Thymus (tissue), 11 donors: ENCODE measurements at regions not wholly inside any gene's neighbourhood (a gene's known extent, or its start where the extent isn't known, plus 50 kb on each side); places are given as distances from the start of the nearest gene placed in this dataset.

Source experiments
- DNase-seq, 9 donors: peaks; one replicate each; pipeline ENCODE4 v3.0.0-alpha.2; 2013; ENCODE audit warnings: low spot score in 9 of 9, low read depth in 6 of 9, missing footprints in 1 of 9
- H3K27ac ChIP-seq, 2 donors: one replicate each; pipeline ENCODE4 v1.5.1; 2013; ENCODE audit warnings: control low read depth in 1 of 2, low read depth in 1 of 2, low read length in 1 of 2, mild to moderate bottlenecking in 1 of 2, moderate library complexity in 1 of 2
- H3K27me3 ChIP-seq, 2 donors: one replicate each; pipeline ENCODE4 v1.5.1; 2013; ENCODE audit warnings: low read length in 1 of 2; ENCODE audit not compliant: control insufficient read depth in 2 of 2, insufficient read depth in 1 of 2
- H3K36me3 ChIP-seq, 2 donors: one replicate each; pipeline ENCODE4 v1.5.1; 2013; ENCODE audit warnings: low read length in 1 of 2, mild to moderate bottlenecking in 1 of 2, moderate library complexity in 1 of 2; ENCODE audit not compliant: control insufficient read depth in 2 of 2, insufficient read depth in 2 of 2
- H3K4me1 ChIP-seq, 2 donors: one replicate each; pipeline ENCODE4 v1.5.1; 2013; ENCODE audit warnings: low read length in 2 of 2; ENCODE audit not compliant: control insufficient read depth in 2 of 2, insufficient read depth in 2 of 2
- H3K4me3 ChIP-seq, 2 donors: one replicate each; pipeline ENCODE4 v1.5.1; 2013; ENCODE audit warnings: low read length in 2 of 2, control low read depth in 1 of 2, mild to moderate bottlenecking in 1 of 2
- H3K9me3 ChIP-seq, 2 donors: one replicate each; pipeline ENCODE4 v1.5.1; 2013; ENCODE audit warnings: low read length in 1 of 2, mild to moderate bottlenecking in 1 of 2; ENCODE audit not compliant: control insufficient read depth in 2 of 2, insufficient read depth in 1 of 2
- WGBS: extraction: QIAGEN DNeasy Blood & Tissue Kit; methylation state at CpG from one replicate; pipeline ENCODE4 v1.1.7; 2013; 5-methylcytosine and 5-hydroxymethylcytosine counted together
- donor health status: healthy.

GRCh38 chr16:48836067-48836466 is 226.1 kb upstream of the N4BP1 start:
- whole genome bisulfite sequencing = over 99% methylated on average over 2 of the region's 2 CpGs

GRCh38 chr16:48834576-48834975 is 224.6 kb upstream of the N4BP1 start:
- Histone ChIP-seq H3K4me1 (no peaks in the 10 kb centered on the region), H3K27me3 (no peaks in the 10 kb centered on the region), H3K27ac (no peak overlapping the region), H3K36me3 (no peaks in the 10 kb centered on the region), H3K9me3 (no peaks in the 10 kb centered on the region), H3K4me3 (no peak overlapping the region)
- 18% methylated on average over 1 of the region's 1 CpG for WGBS
- no peak for DNase-seq

More at GRCh38 chr16:48836067-48836466, 226.1 kb upstream of the N4BP1 start:
- no peaks in the 10 kb centered on the region for H3K27me3 ChIP-seq
- no peak for DNase-seq
- H3K27ac ChIP-seq = no peak overlapping the region
- no peaks in the 10 kb centered on the region for H3K9me3 ChIP-seq
- H3K4me3 ChIP-seq = no peak overlapping the region
- no peaks in the 10 kb centered on the region for H3K4me1 ChIP-seq
- H3K36me3 ChIP-seq = no peaks in the 10 kb centered on the region

GRCh38 chr16:48833461-48833860 is 223.5 kb upstream of the N4BP1 start:
- 61% methylated on average over 2 of the region's 2 CpGs for WGBS
- DNase-seq = no peak
- Histone ChIP-seq H3K4me1 (no peaks in the 10 kb centered on the region), H3K27me3 (no peaks in the 10 kb centered on the region), H3K36me3 (no peaks in the 10 kb centered on the region), H3K4me3 (no peak overlapping the region), H3K27ac (no peak overlapping the region), H3K9me3 (no peaks in the 10 kb centered on the region)

- WGBS = 45% methylated on average over 4 of the region's 4 CpGs
- Histone ChIP-seq H3K4me1 (no peaks in the 10 kb centered on the region), H3K36me3 (no peaks in the 10 kb centered on the region), H3K27me3 (no peaks in the 10 kb centered on the region), H3K27ac (no peak overlapping the region), H3K4me3 (no peak overlapping the region), H3K9me3 (no peaks in the 10 kb centered on the region)
- DNase-seq = no peak
Observed at GRCh38 chr16:48831076-48831722, 221.2 kb upstream of the N4BP1 start.

GRCh38 chr16:48829336-48830310 is 219.6 kb upstream of the N4BP1 start:
- H3K4me3 ChIP-seq = no peak overlapping the region
- 94% methylated on average over 12 of the region's 12 CpGs for WGBS
- no peaks in the 10 kb centered on the region for H3K36me3 ChIP-seq
- no peaks in the 10 kb centered on the region for H3K9me3 ChIP-seq
- no peaks in the 10 kb centered on the region for H3K4me1 ChIP-seq
- H3K27ac ChIP-seq = no peak overlapping the region
- DNase-seq = no peak
- H3K27me3 ChIP-seq = no peaks in the 10 kb centered on the region

- 93% methylated on average over 2 of the region's 2 CpGs for WGBS
- H3K4me1 ChIP-seq = no peaks in the 10 kb centered on the region
- H3K27ac ChIP-seq = no peak overlapping the region
- H3K9me3 ChIP-seq = no peaks in the 10 kb centered on the region
- H3K36me3 ChIP-seq = no peaks in the 10 kb centered on the region
- H3K4me3 ChIP-seq = no peak overlapping the region
- DNase-seq = no peak
- H3K27me3 ChIP-seq = no peaks in the 10 kb centered on the region
Observed at GRCh38 chr16:48824271-48824670, 214.3 kb upstream of the N4BP1 start.

GRCh38 chr16:48822431-48822830 is 212.5 kb upstream of the N4BP1 start:
- WGBS = 98% methylated on average over 5 of the region's 5 CpGs
- no peak for DNase-seq
- H3K4me1 ChIP-seq = no peaks in the 10 kb centered on the region

GRCh38 chr16:48820379-48820778 is 210.4 kb upstream of the N4BP1 start:
- Histone ChIP-seq H3K36me3 (no peaks in the 10 kb centered on the region), H3K27me3 (no peaks in the 10 kb centered on the region), H3K4me3 (no peak overlapping the region), H3K9me3 (no peaks in the 10 kb centered on the region), H3K4me1 (no peaks in the 10 kb centered on the region), H3K27ac (no peak overlapping the region)
- WGBS = 54% methylated on average over 2 of the region's 2 CpGs
- DNase-seq = no peak

More at GRCh38 chr16:48822431-48822830, 212.5 kb upstream of the N4BP1 start:
- H3K36me3 ChIP-seq = no peaks in the 10 kb centered on the region
- no peak overlapping the region for H3K4me3 ChIP-seq
- H3K27me3 ChIP-seq = no peaks in the 10 kb centered on the region
- no peaks in the 10 kb centered on the region for H3K9me3 ChIP-seq
- no peak overlapping the region for H3K27ac ChIP-seq

GRCh38 chr16:48818257-48818656 is 208.3 kb upstream of the N4BP1 start:
- 85% methylated on average over 6 of the region's 6 CpGs for WGBS
- Histone ChIP-seq H3K27ac (no peak overlapping the region), H3K4me1 (no peaks in the 10 kb centered on the region), H3K9me3 (no peaks in the 10 kb centered on the region), H3K36me3 (no peaks in the 10 kb centered on the region), H3K27me3 (no peaks in the 10 kb centered on the region), H3K4me3 (no peak overlapping the region)
- no peak for DNase-seq
